ENCODE measurements at regions not wholly inside any gene's neighbourhood (a gene's known extent, or its start where the extent isn't known, plus 50 kb on each side); places are given as distances from the start of the nearest gene placed in this dataset.

- H3K4me3 Mint-ChIP-seq = no peak overlapping the region
- H3K27ac Mint-ChIP-seq = no peak overlapping the region
These were observed 136.1 kb upstream of the ARSJ start for GRCh38 chr4:114115526-114115925.

GRCh38 chr4:114116861-114117260, 137.4 kb upstream of the ARSJ start:
- Mint-ChIP-seq H3K27me3 (ENCODE audit: low read depth) (no peaks in the 10 kb centered on the region), H3K4me1 (no peaks in the 10 kb centered on the region)
- TF ChIP-seq, protein P1, sequence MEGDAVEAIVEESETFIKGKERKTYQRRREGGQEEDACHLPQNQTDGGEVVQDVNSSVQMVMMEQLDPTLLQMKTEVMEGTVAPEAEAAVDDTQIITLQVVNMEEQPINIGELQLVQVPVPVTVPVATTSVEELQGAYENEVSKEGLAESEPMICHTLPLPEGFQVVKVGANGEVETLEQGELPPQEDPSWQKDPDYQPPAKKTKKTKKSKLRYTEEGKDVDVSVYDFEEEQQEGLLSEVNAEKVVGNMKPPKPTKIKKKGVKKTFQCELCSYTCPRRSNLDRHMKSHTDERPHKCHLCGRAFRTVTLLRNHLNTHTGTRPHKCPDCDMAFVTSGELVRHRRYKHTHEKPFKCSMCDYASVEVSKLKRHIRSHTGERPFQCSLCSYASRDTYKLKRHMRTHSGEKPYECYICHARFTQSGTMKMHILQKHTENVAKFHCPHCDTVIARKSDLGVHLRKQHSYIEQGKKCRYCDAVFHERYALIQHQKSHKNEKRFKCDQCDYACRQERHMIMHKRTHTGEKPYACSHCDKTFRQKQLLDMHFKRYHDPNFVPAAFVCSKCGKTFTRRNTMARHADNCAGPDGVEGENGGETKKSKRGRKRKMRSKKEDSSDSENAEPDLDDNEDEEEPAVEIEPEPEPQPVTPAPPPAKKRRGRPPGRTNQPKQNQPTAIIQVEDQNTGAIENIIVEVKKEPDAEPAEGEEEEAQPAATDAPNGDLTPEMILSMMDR (IDR thresholded peaks at IDR 0.05; ENCODE audit: unreplicated experiment in 3 of 3) = no peak

More at GRCh38 chr4:114115526-114115925, 136.1 kb upstream of the ARSJ start:
- H3K36me3 Mint-ChIP-seq (ENCODE audit: low read depth) = no peaks in the 10 kb centered on the region
- no peaks in the 10 kb centered on the region for H3K27me3 Mint-ChIP-seq (ENCODE audit: low read depth)
- no peaks in the 10 kb centered on the region for H3K9me3 Mint-ChIP-seq
- no peaks in the 10 kb centered on the region for H3K4me1 Mint-ChIP-seq
- TF ChIP-seq, protein P1 (IDR thresholded peaks at IDR 0.05; ENCODE audit: unreplicated experiment in 3 of 3) = no peak

DNA sequence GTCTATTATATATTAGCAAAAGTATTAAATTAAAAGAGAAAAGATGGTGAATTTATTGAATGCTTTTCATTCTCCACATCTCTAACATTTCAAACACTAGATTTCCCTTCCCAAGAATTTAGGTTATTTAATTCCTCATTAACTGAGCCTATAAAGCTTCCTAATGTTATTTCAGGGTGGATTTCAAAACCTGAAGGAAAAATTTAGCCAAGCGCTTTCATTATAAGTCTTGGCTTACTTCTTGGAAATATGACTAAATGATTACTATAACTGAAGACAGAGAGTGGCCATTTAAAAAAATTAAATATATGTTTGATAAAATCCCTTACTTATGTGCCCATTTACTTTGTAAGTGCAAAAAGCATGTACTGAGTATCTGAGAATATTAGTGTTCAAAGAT, 141.8 kb upstream of the ARSJ start:
- TF ChIP-seq, protein P1 (IDR thresholded peaks at IDR 0.05; ENCODE audit: unreplicated experiment in 3 of 3) = no peak
- Mint-ChIP-seq H3K27ac (no peak overlapping the region), H3K36me3 (ENCODE audit: low read depth) (peaks cover 9% of the 10 kb centered on the region), H3K4me3 (no peak overlapping the region), H3K4me1 (no peaks in the 10 kb centered on the region), H3K27me3 (ENCODE audit: low read depth) (no peaks in the 10 kb centered on the region), H3K9me3 (peaks cover 16% of the 10 kb centered on the region)

More at GRCh38 chr4:114116861-114117260, 137.4 kb upstream of the ARSJ start:
- H3K36me3 Mint-ChIP-seq (ENCODE audit: low read depth) = no peaks in the 10 kb centered on the region
- no peak overlapping the region for H3K27ac Mint-ChIP-seq
- H3K4me3 Mint-ChIP-seq = no peak overlapping the region
- H3K9me3 Mint-ChIP-seq = no peaks in the 10 kb centered on the region

- Mint-ChIP-seq H3K27ac (no peak overlapping the region), H3K4me3 (no peak overlapping the region), H3K9me3 (peaks cover 3% of the 10 kb centered on the region), H3K36me3 (ENCODE audit: low read depth) (no peaks in the 10 kb centered on the region), H3K4me1 (peaks cover 8% of the 10 kb centered on the region), H3K27me3 (ENCODE audit: low read depth) (no peaks in the 10 kb centered on the region)
- TF ChIP-seq, protein P1 (IDR thresholded peaks at IDR 0.05; ENCODE audit: unreplicated experiment in 3 of 3) = no peak
These were observed 152.8 kb upstream of the ARSJ start for GRCh38 chr4:114132199-114132598.

DNA sequence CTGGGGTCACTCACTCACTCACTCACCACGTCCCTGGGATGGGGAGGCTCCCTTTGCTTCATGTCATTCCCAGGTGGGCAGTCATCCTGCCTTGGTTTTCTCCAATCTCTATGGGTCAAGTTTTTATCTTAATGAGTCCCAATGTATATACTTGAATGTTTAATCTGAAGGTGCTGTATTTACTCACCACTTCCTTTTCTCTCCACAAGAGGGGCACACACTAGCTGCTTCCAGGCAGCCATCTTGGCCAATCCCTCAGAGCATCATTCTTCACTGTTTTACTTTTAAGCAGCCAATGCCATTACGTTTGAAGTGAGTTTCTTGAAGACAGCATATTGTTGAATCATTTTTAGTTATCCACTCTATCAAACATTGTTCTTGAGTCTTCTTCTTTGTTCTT, 153.4 kb upstream of the ARSJ start:
- no peaks in the 10 kb centered on the region for H3K36me3 Mint-ChIP-seq (ENCODE audit: low read depth)
- no peaks in the 10 kb centered on the region for H3K9me3 Mint-ChIP-seq
- TF ChIP-seq, protein P1 (IDR thresholded peaks at IDR 0.05; ENCODE audit: unreplicated experiment in 3 of 3) = peak in 2 of 3 experiments; percentile 8 to 23
- H3K4me3 Mint-ChIP-seq = no peak overlapping the region
- peaks cover 8% of the 10 kb centered on the region for H3K4me1 Mint-ChIP-seq
- no peaks in the 10 kb centered on the region for H3K27me3 Mint-ChIP-seq (ENCODE audit: low read depth)
- no peak overlapping the region for H3K27ac Mint-ChIP-seq

GRCh38 chr4:114136069-114136468, 156.6 kb upstream of the ARSJ start:
- peaks cover 8% of the 10 kb centered on the region for H3K4me1 Mint-ChIP-seq
- no peaks in the 10 kb centered on the region for H3K27me3 Mint-ChIP-seq (ENCODE audit: low read depth)
- no peaks in the 10 kb centered on the region for H3K36me3 Mint-ChIP-seq (ENCODE audit: low read depth)
- peaks cover 2% of the 10 kb centered on the region for H3K9me3 Mint-ChIP-seq
- no peak overlapping the region for H3K4me3 Mint-ChIP-seq
- H3K27ac Mint-ChIP-seq = no peak overlapping the region
- TF ChIP-seq, protein P1 (IDR thresholded peaks at IDR 0.05; ENCODE audit: unreplicated experiment in 3 of 3) = no peak
